ENCODE measurements at regions not wholly inside any gene's neighbourhood (a gene's known extent, or its start where the extent isn't known, plus 50 kb on each side); places are given as distances from the start of the nearest gene placed in this dataset.
"Not testable (repeated sequence)": the region's sequence is repeated elsewhere in the genome, so short reads cannot be mapped to it uniquely, and the experiment has no call there.

- Histone ChIP-seq H3K27me3 (no peaks in the 10 kb centered on the region), H3K4me1 (ENCODE audit: insufficient read depth) (no peaks in the 10 kb centered on the region), H3K4me3 (no peak overlapping the region), H3K36me3 (no peaks in the 10 kb centered on the region), H3K9me3 (no peaks in the 10 kb centered on the region), H3K27ac (no peak overlapping the region)
- intact Hi-C loops (cut with DNase I), result no loop called here
- WGBS, 3 donors, result 80 to 83% (median 82%) methylated on average over 14 of the region's 14 CpGs
- no peak for DNase-seq
- TF ChIP-seq EP300 (IDR thresholded peaks at IDR 0.05) (no peak), POLR2A (IDR thresholded peaks at IDR 0.05) (no peak)
- TF ChIP-seq, protein P1, sequence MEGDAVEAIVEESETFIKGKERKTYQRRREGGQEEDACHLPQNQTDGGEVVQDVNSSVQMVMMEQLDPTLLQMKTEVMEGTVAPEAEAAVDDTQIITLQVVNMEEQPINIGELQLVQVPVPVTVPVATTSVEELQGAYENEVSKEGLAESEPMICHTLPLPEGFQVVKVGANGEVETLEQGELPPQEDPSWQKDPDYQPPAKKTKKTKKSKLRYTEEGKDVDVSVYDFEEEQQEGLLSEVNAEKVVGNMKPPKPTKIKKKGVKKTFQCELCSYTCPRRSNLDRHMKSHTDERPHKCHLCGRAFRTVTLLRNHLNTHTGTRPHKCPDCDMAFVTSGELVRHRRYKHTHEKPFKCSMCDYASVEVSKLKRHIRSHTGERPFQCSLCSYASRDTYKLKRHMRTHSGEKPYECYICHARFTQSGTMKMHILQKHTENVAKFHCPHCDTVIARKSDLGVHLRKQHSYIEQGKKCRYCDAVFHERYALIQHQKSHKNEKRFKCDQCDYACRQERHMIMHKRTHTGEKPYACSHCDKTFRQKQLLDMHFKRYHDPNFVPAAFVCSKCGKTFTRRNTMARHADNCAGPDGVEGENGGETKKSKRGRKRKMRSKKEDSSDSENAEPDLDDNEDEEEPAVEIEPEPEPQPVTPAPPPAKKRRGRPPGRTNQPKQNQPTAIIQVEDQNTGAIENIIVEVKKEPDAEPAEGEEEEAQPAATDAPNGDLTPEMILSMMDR (IDR thresholded peaks at IDR 0.05), result no peak
Measured at GRCh38 chr18:76604108-76604934, 109.3 kb upstream of the ZNF516 start.

GRCh38 chr18:76602191-76602590, 107.1 kb upstream of the ZNF516 start:
- intact Hi-C loops (cut with DNase I), result no loop called here
- Histone ChIP-seq H3K4me1 (ENCODE audit: insufficient read depth) (no peaks in the 10 kb centered on the region), H3K27ac (no peak overlapping the region), H3K27me3 (no peaks in the 10 kb centered on the region), H3K4me3 (no peak overlapping the region), H3K36me3 (no peaks in the 10 kb centered on the region), H3K9me3 (no peaks in the 10 kb centered on the region)
- TF ChIP-seq POLR2A (IDR thresholded peaks at IDR 0.05), result no peak
- TF ChIP-seq, protein P1 (IDR thresholded peaks at IDR 0.05), result no peak
- TF ChIP-seq EP300 (IDR thresholded peaks at IDR 0.05), result no peak
- no peak for DNase-seq
- 83 to 90% (median 87%) methylated on average over 5 of the region's 5 CpGs for WGBS, 3 donors

DNA sequence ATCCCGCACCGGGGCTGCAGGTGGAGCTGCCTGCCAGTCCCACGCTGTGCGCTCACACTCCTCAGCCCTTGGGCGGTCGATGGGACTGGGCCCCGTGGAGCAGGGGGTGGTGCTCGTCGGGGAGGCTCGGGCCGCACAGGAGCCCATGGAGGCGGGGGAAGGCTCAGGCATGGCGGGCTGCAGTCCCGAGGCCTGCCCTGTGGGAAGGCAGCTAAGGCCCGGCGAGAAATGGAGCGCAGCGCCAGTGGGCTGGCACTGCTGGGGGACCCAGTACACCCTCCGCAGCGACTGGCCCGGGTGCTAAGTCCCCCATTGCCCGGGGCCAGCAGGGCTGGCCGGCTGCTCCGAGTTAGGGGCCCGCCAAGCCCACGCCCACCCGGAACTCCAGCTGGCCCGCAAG, 105.0 kb upstream of the ZNF516 start:
- H3K4me3 ChIP-seq; H3K4me1 ChIP-seq (ENCODE audit: insufficient read depth); H3K27ac ChIP-seq; DNase-seq; intact Hi-C loops (cut with DNase I); H3K27me3 ChIP-seq; H3K36me3 ChIP-seq; H3K9me3 ChIP-seq: not testable (repeated sequence)
- 94 to 96% (median 96%) methylated on average over 17 to 28 of the region's 28 CpGs for WGBS, 3 donors

GRCh38 chr18:76594966-76595365, 99.9 kb upstream of the ZNF516 start:
- H3K27me3 ChIP-seq, result no peaks in the 10 kb centered on the region
- no peak overlapping the region for H3K4me3 ChIP-seq
- peaks cover 3% of the 10 kb centered on the region for H3K4me1 ChIP-seq (ENCODE audit: insufficient read depth)
- WGBS, 3 donors, result 88 to 96% (median 92%) methylated on average over 3 of the region's 3 CpGs
- TF ChIP-seq POLR2A (IDR thresholded peaks at IDR 0.05) (no peak), EP300 (IDR thresholded peaks at IDR 0.05) (no peak)
- TF ChIP-seq, protein P1 (IDR thresholded peaks at IDR 0.05), result no peak
- H3K27ac ChIP-seq, result no peak overlapping the region
- no peak for DNase-seq
- no peaks in the 10 kb centered on the region for H3K9me3 ChIP-seq
- H3K36me3 ChIP-seq, result no peaks in the 10 kb centered on the region
- intact Hi-C loops (cut with DNase I), result no loop called here

DNA sequence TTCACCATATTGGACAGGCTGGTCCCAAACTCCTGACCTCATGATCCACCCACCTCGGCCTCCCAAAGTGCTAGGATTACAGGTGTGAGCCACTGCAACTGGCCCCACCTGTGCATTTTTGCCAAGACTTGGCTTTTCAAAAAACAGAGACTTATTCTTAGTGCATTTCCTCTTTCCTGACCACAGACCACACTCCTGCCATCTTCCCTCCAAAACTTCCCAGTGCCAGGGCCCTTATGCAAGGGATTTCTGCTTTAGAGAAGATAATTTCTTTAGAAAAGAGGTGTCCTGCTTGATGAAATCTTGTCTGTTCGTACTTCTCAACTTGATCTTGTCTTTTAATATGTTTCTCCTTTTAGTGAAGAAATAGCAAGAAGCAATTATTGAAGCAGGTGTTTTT, 98.8 kb upstream of the ZNF516 start:
- 91 to 97% (median 92%) methylated on average over 2 of the region's 2 CpGs for WGBS, 3 donors

More for the DNA sequence above, 98.8 kb upstream of the ZNF516 start:
- intact Hi-C loops (cut with DNase I), result no loop called here
- Histone ChIP-seq H3K36me3 (no peaks in the 10 kb centered on the region), H3K4me3 (no peak overlapping the region), H3K27ac (no peak overlapping the region), H3K4me1 (ENCODE audit: insufficient read depth) (peaks cover 5% of the 10 kb centered on the region), H3K27me3 (no peaks in the 10 kb centered on the region), H3K9me3 (no peaks in the 10 kb centered on the region)
- DNase-seq, result no peak
- TF ChIP-seq POLR2A (IDR thresholded peaks at IDR 0.05) (no peak), EP300 (IDR thresholded peaks at IDR 0.05) (no peak)
- TF ChIP-seq, protein P1 (IDR thresholded peaks at IDR 0.05), result no peak
